GM13976 (cell line): ENCODE measurements at regions not wholly inside any gene's neighbourhood (a gene's known extent, or its start where the extent isn't known, plus 50 kb on each side); places are given as distances from the start of the nearest gene placed in this dataset.

Source experiments
- DNase-seq: peaks from one replicate; pipeline ENCODE4 v3.0.0; 2012; ENCODE audit warnings: low spot score
- in situ Hi-C: fragments of 300-500 bp; cut with MboI; formaldehyde crosslinking; loops from one replicate; pipeline ENCODE4 v1.12.0; 2022; ENCODE audit warnings: low sequenced_read_pairs, mixed read lengths, inconsistent platforms; ENCODE audit not compliant: unreplicated experiment
- TF ChIP-seq, protein P1 (sequence below): IDR thresholded peaks from 2 replicates; pipeline ENCODE4 v1.5.1; 2012; ENCODE audit warnings: borderline replicate concordance, mild to moderate bottlenecking; ENCODE audit not compliant: insufficient read depth; ENCODE audit errors: extremely low read depth, missing control alignments, control extremely low read depth

DNA sequence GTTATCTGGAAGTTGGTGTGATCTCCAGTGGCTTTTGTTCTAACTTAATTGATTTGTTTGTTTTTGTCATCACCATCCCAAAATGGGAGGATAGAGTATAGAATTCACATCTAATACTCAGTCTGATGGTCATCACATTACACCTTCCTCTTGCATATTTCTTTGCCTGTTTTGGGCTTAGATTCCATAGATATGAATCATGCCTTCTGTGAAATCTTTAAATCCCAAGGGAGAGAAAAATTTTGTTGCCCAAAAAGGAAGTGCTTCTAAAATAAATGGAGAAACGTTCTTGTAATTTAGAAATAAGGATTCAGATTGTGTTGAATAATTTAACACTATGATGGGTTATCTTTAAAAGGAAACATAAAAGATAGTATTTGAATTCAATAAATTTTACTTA is 446.0 kb upstream of the LRRC7 start:
- in situ Hi-C loops, result no loop called here
- DNase-seq, result no peak
- TF ChIP-seq, protein P1, sequence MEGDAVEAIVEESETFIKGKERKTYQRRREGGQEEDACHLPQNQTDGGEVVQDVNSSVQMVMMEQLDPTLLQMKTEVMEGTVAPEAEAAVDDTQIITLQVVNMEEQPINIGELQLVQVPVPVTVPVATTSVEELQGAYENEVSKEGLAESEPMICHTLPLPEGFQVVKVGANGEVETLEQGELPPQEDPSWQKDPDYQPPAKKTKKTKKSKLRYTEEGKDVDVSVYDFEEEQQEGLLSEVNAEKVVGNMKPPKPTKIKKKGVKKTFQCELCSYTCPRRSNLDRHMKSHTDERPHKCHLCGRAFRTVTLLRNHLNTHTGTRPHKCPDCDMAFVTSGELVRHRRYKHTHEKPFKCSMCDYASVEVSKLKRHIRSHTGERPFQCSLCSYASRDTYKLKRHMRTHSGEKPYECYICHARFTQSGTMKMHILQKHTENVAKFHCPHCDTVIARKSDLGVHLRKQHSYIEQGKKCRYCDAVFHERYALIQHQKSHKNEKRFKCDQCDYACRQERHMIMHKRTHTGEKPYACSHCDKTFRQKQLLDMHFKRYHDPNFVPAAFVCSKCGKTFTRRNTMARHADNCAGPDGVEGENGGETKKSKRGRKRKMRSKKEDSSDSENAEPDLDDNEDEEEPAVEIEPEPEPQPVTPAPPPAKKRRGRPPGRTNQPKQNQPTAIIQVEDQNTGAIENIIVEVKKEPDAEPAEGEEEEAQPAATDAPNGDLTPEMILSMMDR, result no peak

DNA sequence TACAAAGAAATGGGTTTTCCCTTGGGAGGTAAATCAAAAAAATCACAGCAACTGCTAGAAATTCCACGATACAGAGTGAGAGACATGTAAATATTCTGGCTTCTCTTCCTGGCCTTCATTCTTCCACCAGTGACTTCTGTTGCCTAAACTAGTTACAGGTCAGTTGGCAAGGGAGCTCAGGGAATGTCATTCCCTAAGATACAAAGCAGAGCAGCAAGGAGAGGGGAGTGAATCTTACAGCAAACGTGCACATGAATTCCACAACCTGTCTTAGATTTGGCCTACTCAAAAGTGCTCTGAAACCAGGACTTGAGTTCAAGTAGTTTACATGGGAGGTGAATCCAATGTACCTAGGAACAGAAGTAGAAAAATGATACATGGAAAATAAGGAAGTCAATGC is 445.3 kb upstream of the LRRC7 start:
- TF ChIP-seq, protein P1, result no peak
- in situ Hi-C loops, result no loop called here
- no peak for DNase-seq

DNA sequence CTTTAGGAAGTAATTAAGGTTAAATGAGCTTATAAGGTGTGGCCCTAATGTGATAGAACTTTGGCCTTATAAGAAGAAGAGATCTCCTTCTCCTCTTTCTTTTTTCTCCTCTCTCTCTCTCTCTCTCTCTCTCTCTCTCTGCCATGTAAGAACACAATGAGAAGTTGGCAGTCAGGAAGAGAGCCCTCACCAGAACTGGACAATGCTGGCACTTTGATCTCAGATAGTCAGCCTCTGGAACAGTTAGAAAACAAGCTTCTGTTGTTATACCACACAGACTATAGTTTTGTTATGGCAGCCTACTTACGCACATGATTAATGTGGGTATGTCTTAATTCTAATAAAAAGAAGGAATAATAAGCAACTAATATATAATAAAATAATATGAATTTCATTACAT is 444.2 kb upstream of the LRRC7 start:
- TF ChIP-seq, protein P1, result no peak
- in situ Hi-C loops, result no loop called here
- DNase-seq, result no peak

DNA sequence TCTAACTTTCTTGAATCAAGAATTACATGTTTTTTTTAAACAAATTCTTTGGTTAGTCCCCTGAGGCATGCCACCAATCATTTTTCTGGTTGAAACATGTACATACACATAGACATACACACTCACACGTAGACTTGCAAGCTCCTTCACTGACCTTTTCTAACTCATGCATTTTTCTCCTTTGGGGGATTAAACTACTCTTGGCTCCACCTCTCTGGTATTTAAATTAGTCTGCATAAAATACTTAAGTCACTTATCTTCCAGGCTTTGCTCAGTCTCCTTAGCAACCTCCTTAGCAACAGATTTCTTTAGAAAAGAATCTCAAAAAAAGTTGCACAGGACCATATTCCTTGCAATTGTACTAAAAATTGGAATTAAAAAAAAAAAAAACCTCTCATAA is 440.9 kb upstream of the LRRC7 start:
- in situ Hi-C loops, result no loop called here
- DNase-seq, result no peak
- TF ChIP-seq, protein P1, result no peak

DNA sequence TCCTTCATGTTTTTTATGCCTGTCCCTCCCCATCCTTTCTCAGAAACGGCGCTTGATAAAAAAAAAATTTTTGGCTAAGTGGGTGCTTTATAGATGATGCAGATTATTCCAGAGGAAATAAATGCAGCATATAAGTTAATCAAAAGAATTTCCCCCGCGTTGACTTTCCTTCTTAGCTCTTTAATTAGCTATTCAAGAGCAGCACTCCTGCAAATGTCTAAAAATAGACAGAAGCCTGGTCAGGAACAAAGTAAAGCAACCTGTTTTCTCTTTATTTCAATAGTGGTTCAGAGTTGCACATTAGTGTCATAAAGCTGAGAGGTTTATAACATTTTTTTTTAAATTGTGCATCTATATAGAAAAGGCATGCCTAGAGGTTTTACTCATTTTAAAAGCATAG is 439.5 kb upstream of the LRRC7 start:
- DNase-seq, result no peak
- in situ Hi-C loops, result no loop called here
- TF ChIP-seq, protein P1, result no peak

DNA sequence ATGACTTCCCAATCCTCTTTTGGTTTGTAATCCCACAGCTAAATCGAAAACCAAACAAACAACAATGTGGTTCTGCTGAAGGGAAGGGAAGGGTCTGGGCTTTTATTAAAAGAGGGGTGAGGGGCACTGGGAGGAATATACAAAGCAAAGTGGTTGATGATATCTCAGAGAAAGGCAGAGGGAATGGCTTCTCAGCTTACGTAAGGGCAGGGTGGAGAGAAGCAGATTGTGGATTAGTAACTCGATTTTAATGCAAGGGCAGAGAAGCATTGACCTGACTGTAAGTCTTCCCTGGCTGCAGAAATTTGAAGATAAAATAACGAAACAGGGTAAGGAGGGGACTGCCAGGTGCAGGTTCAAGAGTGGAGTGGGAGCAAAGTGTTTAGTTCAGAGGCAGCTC is 438.2 kb upstream of the LRRC7 start:
- in situ Hi-C loops, result no loop called here
- no peak for DNase-seq
- TF ChIP-seq, protein P1, result no peak

DNA sequence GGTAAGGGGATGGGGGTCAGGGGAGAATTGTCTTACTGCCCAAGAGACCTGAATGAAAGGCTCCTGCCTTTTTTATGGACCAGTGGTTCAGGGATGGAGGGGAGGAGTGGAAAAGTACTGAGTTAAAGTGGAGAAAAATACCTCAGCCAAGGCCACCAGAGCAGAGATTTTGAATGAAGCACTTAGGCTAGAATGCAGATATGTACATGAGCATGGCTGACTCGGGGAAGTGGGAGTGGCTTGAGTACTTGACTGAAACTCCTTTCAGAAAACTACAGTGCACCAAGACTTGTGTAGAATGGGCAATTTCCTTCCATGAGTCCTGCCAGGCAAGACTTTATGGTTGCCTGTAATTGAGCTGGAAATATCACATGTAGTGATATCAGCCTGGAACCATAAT is 429.6 kb upstream of the LRRC7 start:
- TF ChIP-seq, protein P1, result no peak
- no peak for DNase-seq
- in situ Hi-C loops, result no loop called here
